ENCODE measurements at regions not wholly inside any gene's neighbourhood (a gene's known extent, or its start where the extent isn't known, plus 50 kb on each side); places are given as distances from the start of the nearest gene placed in this dataset.

- DNase-seq, result no peak
These were observed 848.5 kb upstream of the WWC1 start for GRCh38 chr5:167442922-167443321.

- no peak for DNase-seq
These were observed 843.7 kb upstream of the WWC1 start for GRCh38 chr5:167447466-167448375.

- DNase-seq, result no peak
These were observed 843.1 kb upstream of the WWC1 start for GRCh38 chr5:167448376-167448775.

- DNase-seq, result no peak
These were observed 840.4 kb upstream of the WWC1 start for GRCh38 chr5:167451076-167451475.

GRCh38 chr5:167452136-167452535 is 839.3 kb upstream of the WWC1 start:
- no peak for DNase-seq

- no peak for DNase-seq
These were observed 838.0 kb upstream of the WWC1 start for GRCh38 chr5:167453246-167454030.

- DNase-seq, result no peak
These were observed 833.0 kb upstream of the WWC1 start for GRCh38 chr5:167458412-167458811.

- no peak for DNase-seq
These were observed 830.9 kb upstream of the WWC1 start for GRCh38 chr5:167460449-167461020.

- no peak for DNase-seq
These were observed 827.5 kb upstream of the WWC1 start for GRCh38 chr5:167463939-167464338.

GRCh38 chr5:167466992-167467391 is 824.5 kb upstream of the WWC1 start:
- no peak for DNase-seq

GRCh38 chr5:167472566-167473108 is 818.8 kb upstream of the WWC1 start:
- DNase-seq, result no peak

- DNase-seq, result no peak
These were observed 813.3 kb upstream of the WWC1 start for GRCh38 chr5:167478188-167478587.

- DNase-seq, result no peak
These were observed 811.7 kb upstream of the WWC1 start for GRCh38 chr5:167479779-167480178.

GRCh38 chr5:167481345-167481744 is 810.1 kb upstream of the WWC1 start:
- no peak for DNase-seq

GRCh38 chr5:167482555-167482954 is 808.9 kb upstream of the WWC1 start:
- no peak for DNase-seq

GRCh38 chr5:167485061-167485774 is 806.2 kb upstream of the WWC1 start:
- DNase-seq, result no peak

- no peak for DNase-seq
These were observed 803.1 kb upstream of the WWC1 start for GRCh38 chr5:167488371-167488770.

GRCh38 chr5:167489202-167489601 is 802.2 kb upstream of the WWC1 start:
- peak; percentile 51 for DNase-seq

- DNase-seq, result no peak
These were observed 787.3 kb upstream of the WWC1 start for GRCh38 chr5:167503926-167504720.

- no peak for DNase-seq
These were observed 783.8 kb upstream of the WWC1 start for GRCh38 chr5:167507463-167508233.

GRCh38 chr5:167509076-167509475 is 782.4 kb upstream of the WWC1 start:
- no peak for DNase-seq
